ENCODE measurements at regions not wholly inside any gene's neighbourhood (a gene's known extent, or its start where the extent isn't known, plus 50 kb on each side); places are given as distances from the start of the nearest gene placed in this dataset.

DNA sequence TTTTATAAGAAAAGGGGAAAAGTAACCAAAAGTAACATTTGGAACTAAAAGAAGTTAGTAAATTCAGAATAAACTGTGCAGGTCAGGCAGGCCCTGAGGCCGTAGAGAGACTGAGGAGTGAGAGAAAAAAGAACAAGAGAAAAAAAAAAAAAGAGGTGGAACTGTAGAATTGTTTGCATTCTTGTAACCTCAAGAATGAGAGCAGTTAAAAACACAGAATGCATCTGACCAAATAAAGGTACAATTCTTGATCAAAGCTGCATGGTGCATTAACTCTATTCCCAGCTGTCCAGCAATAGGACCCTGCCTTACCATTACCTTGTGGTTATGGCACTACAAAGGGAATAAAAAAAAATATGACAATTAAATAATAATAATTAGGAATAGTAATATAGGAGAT, 170.1 kb upstream of the SEMA3A start:
- Histone ChIP-seq H3K4me1 (ENCODE audit: low read length) (no peaks in the 10 kb centered on the region), H3K27ac (ENCODE audit: low read length) (no peak overlapping the region), H3K27me3 (replicated peaks; ENCODE audit: insufficient read depth, low read length) (no peaks in the 10 kb centered on the region), H3F3A (ENCODE audit: insufficient read depth, low read length) (no peaks in the 10 kb centered on the region), H2AFZ (ENCODE audit: low read length) (no peak overlapping the region), H3K4me3 (ENCODE audit: low read length) (no peak overlapping the region), H3K4me2 (ENCODE audit: low read depth, low read length) (no peak overlapping the region), H3K9me3 (replicated peaks; ENCODE audit: insufficient read depth, low read length) (no peaks in the 10 kb centered on the region), H3K9ac (ENCODE audit: low read length) (no peak overlapping the region), H4K20me1 (ENCODE audit: insufficient read depth, low read length) (no peaks in the 10 kb centered on the region), H3K79me2 (ENCODE audit: low read length) (no peaks in the 10 kb centered on the region), H3K36me3 (replicated peaks; ENCODE audit: insufficient read depth, low read length) (no peaks in the 10 kb centered on the region), H3K9me2 (replicated peaks; ENCODE audit: insufficient read depth, low read length) (no peaks in the 10 kb centered on the region)
- DNase-seq, result no peak
- TF ChIP-seq EZH2 (optimal IDR thresholded peaks at IDR 0.05; ENCODE audit: low read depth, low read length), result no peak
- TF ChIP-seq, protein P1, sequence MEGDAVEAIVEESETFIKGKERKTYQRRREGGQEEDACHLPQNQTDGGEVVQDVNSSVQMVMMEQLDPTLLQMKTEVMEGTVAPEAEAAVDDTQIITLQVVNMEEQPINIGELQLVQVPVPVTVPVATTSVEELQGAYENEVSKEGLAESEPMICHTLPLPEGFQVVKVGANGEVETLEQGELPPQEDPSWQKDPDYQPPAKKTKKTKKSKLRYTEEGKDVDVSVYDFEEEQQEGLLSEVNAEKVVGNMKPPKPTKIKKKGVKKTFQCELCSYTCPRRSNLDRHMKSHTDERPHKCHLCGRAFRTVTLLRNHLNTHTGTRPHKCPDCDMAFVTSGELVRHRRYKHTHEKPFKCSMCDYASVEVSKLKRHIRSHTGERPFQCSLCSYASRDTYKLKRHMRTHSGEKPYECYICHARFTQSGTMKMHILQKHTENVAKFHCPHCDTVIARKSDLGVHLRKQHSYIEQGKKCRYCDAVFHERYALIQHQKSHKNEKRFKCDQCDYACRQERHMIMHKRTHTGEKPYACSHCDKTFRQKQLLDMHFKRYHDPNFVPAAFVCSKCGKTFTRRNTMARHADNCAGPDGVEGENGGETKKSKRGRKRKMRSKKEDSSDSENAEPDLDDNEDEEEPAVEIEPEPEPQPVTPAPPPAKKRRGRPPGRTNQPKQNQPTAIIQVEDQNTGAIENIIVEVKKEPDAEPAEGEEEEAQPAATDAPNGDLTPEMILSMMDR (IDR thresholded peaks at IDR 0.05; ENCODE audit: low read length), result no peak
- no peak for TF ChIP-seq EZH2phosphoT487 (IDR thresholded peaks at IDR 0.05; ENCODE audit: low read length)

DNA sequence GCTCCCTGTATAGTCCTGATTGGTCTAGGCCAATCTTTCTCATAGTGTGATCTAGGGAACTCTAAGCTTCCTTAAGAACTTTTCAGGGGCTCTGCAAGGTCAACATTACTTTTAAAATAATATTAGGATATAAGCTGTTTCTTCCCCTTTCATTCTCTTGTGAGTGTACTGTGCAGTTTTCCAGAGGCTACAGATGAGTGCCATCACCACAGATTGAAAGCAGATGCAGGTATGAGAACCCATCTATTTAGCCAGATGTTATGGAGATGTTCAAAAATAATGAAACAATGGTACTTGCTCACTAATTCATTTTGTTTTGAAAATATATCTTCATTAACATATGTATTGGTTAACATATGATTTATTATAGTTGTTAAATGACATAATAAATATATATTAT, 169.2 kb upstream of the SEMA3A start:
- no peaks in the 10 kb centered on the region for H3K9me3 ChIP-seq (replicated peaks; ENCODE audit: insufficient read depth, low read length)
- no peak overlapping the region for H3K9ac ChIP-seq (ENCODE audit: low read length)
- no peak overlapping the region for H3K27ac ChIP-seq (ENCODE audit: low read length)
- no peak overlapping the region for H3K4me3 ChIP-seq (ENCODE audit: low read length)
- no peaks in the 10 kb centered on the region for H3K36me3 ChIP-seq (replicated peaks; ENCODE audit: insufficient read depth, low read length)
- H3K9me2 ChIP-seq (replicated peaks; ENCODE audit: insufficient read depth, low read length), result no peaks in the 10 kb centered on the region
- no peaks in the 10 kb centered on the region for H3F3A ChIP-seq (ENCODE audit: insufficient read depth, low read length)
- no peak overlapping the region for H3K4me2 ChIP-seq (ENCODE audit: low read depth, low read length)
- TF ChIP-seq EZH2 (optimal IDR thresholded peaks at IDR 0.05; ENCODE audit: low read depth, low read length), result no peak
- TF ChIP-seq, protein P1 (IDR thresholded peaks at IDR 0.05; ENCODE audit: low read length), result no peak
- no peak for TF ChIP-seq EZH2phosphoT487 (IDR thresholded peaks at IDR 0.05; ENCODE audit: low read length)
- no peaks in the 10 kb centered on the region for H3K79me2 ChIP-seq (ENCODE audit: low read length)
- H4K20me1 ChIP-seq (ENCODE audit: insufficient read depth, low read length), result no peaks in the 10 kb centered on the region
- no peak for DNase-seq
- H3K4me1 ChIP-seq (ENCODE audit: low read length), result no peaks in the 10 kb centered on the region
- no peaks in the 10 kb centered on the region for H3K27me3 ChIP-seq (replicated peaks; ENCODE audit: insufficient read depth, low read length)
- H2AFZ ChIP-seq (ENCODE audit: low read length), result no peak overlapping the region

DNA sequence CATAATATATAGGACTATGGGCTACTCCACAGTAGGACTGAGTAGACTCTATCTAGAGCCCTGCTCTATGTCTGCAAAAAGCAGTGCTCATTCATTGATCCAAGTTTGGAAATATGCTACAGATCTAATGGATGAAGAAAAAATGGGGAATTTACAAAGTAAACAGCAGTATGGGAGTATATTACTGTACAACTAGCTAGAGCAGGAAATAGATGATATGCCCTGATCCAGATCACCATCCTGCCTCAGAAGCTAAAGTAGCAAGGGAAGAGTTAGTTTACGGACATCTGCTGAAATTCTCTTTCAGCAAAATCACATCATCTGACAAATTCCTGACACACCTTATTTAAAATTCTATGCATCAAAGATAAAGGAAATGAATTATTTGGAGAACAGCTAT, 168.2 kb upstream of the SEMA3A start:
- no peak for DNase-seq
- H3K9ac ChIP-seq (ENCODE audit: low read length), result no peak overlapping the region
- no peaks in the 10 kb centered on the region for H3K9me2 ChIP-seq (replicated peaks; ENCODE audit: insufficient read depth, low read length)
- H3F3A ChIP-seq (ENCODE audit: insufficient read depth, low read length), result no peaks in the 10 kb centered on the region
- H3K4me3 ChIP-seq (ENCODE audit: low read length), result no peak overlapping the region
- H3K79me2 ChIP-seq (ENCODE audit: low read length), result no peaks in the 10 kb centered on the region
- H3K4me2 ChIP-seq (ENCODE audit: low read depth, low read length), result no peak overlapping the region
- H3K4me1 ChIP-seq (ENCODE audit: low read length), result no peaks in the 10 kb centered on the region
- no peaks in the 10 kb centered on the region for H3K36me3 ChIP-seq (replicated peaks; ENCODE audit: insufficient read depth, low read length)
- H3K27me3 ChIP-seq (replicated peaks; ENCODE audit: insufficient read depth, low read length), result no peaks in the 10 kb centered on the region
- no peaks in the 10 kb centered on the region for H4K20me1 ChIP-seq (ENCODE audit: insufficient read depth, low read length)
- TF ChIP-seq, protein P1 (IDR thresholded peaks at IDR 0.05; ENCODE audit: low read length), result no peak
- TF ChIP-seq EZH2 (optimal IDR thresholded peaks at IDR 0.05; ENCODE audit: low read depth, low read length) (no peak), EZH2phosphoT487 (IDR thresholded peaks at IDR 0.05; ENCODE audit: low read length) (no peak)
- no peaks in the 10 kb centered on the region for H3K9me3 ChIP-seq (replicated peaks; ENCODE audit: insufficient read depth, low read length)
- no peak overlapping the region for H2AFZ ChIP-seq (ENCODE audit: low read length)
- no peak overlapping the region for H3K27ac ChIP-seq (ENCODE audit: low read length)

Data from MM.1S (cell line).